ENCODE measurements at regions not wholly inside any gene's neighbourhood (a gene's known extent, or its start where the extent isn't known, plus 50 kb on each side); places are given as distances from the start of the nearest gene placed in this dataset.
"Not testable (repeated sequence)": the region's sequence is repeated elsewhere in the genome, so short reads cannot be mapped to it uniquely, and the experiment has no call there.

DNA sequence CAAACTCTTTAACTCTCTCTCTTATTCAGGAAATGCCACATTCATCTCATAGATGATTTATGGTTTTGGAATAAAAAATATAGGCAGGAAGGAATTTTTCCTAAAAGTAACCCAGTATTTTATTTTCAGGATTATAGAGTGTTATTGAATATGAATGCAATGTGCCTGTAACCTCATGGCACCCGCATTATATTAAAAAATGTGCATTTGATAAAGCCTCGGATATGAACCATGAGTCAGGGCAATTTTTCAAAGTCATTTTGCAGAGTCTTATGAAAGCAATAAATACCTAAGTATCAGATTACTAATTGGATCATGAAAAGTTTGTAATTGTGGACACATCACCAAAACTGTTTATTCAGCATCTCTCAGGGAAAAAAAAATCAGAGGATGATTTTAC, 573.8 kb downstream of the TSN start:
- FAIRE-seq (no peak), DNase-seq (ENCODE audit: extremely low spot score, insufficient read length, low read depth) (no peak)

- DNase-seq (ENCODE audit: extremely low spot score, insufficient read length, low read depth) (no peak), FAIRE-seq (no peak)
These were observed 578.5 kb downstream of the TSN start for GRCh38 chr2:122333932-122334331.

DNA sequence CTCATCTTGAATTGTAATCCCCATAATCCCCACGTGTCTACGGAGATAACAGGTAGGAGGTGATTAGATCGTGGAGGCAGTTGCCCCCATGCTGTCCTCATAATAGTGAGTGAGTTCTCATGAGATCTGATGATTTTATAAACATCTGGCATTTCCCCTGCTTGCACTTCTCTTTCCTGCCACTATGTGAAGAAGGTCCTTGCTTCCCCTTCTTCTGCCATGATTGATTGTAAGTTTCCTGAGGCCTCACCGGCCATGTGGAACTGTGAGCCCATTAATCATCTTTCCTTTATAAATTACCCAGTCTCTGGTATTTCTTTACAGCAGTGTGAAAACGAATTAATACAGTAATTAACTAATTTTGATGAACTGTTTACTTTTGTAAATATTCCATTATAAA, 582.5 kb downstream of the TSN start:
- no peak for DNase-seq (ENCODE audit: extremely low spot score, insufficient read length, low read depth)
- no peak for FAIRE-seq

GRCh38 chr2:122340246-122340645, 584.8 kb downstream of the TSN start:
- FAIRE-seq = peak; percentile 59
- no peak for DNase-seq (ENCODE audit: extremely low spot score, insufficient read length, low read depth)

DNA sequence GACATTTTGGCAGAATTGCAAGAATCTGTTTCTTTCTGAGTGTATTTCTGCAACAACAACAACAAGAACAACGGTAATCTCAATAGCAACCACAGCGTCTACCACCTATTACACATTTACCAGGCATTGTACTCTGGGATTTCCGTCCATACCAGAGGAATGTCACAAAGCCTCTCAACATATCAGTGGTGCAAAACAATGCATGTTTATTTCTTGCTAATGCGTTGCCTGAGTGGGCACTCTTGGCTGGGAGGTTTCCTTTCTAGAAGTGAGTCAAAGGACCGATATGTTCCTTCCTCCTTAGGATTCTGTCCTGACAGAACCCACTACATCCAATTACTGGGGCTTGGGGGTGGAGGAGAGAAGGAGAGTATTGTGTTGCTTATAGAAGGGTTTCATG, 585.6 kb downstream of the TSN start:
- no peak for FAIRE-seq

DNA sequence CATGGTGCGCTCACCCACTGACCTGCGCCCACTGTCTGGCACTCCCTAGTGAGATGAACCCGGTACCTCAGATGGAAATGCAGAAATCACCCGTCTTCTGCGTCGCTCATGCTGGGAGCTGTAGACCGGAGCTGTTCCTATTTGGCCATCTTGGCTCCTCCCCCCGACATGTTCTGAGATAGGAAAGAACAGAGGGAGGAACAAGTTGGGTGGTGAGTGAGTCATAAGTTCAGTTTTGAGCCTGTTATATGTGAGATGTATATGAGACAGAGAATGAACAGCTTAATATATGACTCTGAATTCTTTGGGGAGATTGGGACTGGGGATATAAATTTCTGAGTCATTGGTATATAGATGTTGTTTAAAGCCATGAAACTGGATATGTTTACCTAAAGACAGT, 596.7 kb downstream of the TSN start:
- not testable (repeated sequence) for FAIRE-seq; DNase-seq (ENCODE audit: extremely low spot score, insufficient read length, low read depth)

More for the DNA sequence above, 585.6 kb downstream of the TSN start:
- DNase-seq (ENCODE audit: extremely low spot score, insufficient read length, low read depth) = no peak

- DNase-seq (ENCODE audit: extremely low spot score, insufficient read length, low read depth) (no peak), FAIRE-seq (no peak)
These were observed 602.5 kb downstream of the TSN start for GRCh38 chr2:122357998-122358397.

DNA sequence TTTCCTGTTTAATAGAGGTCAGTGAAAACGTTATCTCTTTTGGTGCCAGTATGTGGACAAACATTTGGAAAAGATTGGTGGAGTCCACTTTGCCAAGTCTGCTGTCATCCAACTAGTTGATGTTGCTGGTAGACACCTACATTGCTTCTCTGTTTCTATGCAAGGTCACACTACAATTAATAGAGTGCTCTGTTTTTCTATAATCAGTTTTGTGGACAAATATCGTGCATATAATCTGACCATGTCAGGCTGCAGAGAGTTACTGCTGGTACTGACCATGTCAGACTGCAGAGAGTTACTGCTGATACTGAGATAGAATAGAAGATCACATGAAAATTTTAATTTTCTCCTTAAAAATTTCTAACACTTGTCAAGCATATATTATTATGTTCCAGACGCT, 603.3 kb downstream of the TSN start:
- no peak for FAIRE-seq
- no peak for DNase-seq (ENCODE audit: extremely low spot score, insufficient read length, low read depth)

- FAIRE-seq (no peak), DNase-seq (ENCODE audit: extremely low spot score, insufficient read length, low read depth) (no peak)
These were observed 608.4 kb downstream of the TSN start for GRCh38 chr2:122363885-122364284.

DNA sequence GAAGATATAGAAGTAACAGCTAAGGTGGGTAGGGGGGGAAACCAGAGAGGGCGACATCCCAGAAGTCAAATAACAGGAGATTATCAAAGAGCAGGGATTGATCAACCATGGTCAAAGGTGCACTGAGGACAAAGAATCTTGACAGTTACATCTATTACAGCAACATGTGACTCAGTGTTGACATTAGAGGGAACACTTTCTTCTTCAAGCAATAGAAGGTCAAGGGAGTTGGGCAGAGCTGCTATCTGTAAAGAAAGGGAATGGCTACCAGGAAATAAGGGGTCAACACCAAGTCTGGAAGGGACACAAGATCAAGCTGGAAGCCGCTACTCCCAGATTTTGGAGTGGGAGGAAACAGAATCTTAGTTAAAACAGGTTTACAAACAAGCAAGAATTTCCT, 611.0 kb downstream of the TSN start:
- FAIRE-seq = no peak
- DNase-seq (ENCODE audit: extremely low spot score, insufficient read length, low read depth) = no peak

- FAIRE-seq (no peak), DNase-seq (ENCODE audit: extremely low spot score, insufficient read length, low read depth) (no peak)
These were observed 611.7 kb downstream of the TSN start for GRCh38 chr2:122366969-122367645.

DNA sequence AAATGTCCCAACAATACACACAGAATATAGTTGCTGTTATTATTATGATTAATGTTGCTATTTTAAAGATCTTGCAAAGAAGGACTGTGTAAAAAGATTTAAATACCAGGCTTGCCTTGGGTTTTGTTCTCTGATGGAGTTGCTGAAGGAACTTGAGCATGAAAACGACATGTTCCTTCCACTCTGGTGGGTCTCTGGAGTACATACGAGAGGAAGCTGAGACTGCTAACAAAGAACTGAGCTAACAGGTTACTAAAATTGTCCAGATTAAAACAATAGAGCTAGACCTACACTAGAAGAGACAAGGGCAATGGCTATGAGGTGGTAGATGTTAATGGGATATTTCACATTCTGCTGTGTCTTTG, 612.2 kb downstream of the TSN start:
- DNase-seq (ENCODE audit: extremely low spot score, insufficient read length, low read depth) (no peak), FAIRE-seq (no peak)

GRCh38 chr2:122368576-122369243, 613.3 kb downstream of the TSN start:
- DNase-seq (ENCODE audit: extremely low spot score, insufficient read length, low read depth) (no peak), FAIRE-seq (no peak)

- no peak for FAIRE-seq
- DNase-seq (ENCODE audit: extremely low spot score, insufficient read length, low read depth) = no peak
These were observed 623.1 kb downstream of the TSN start for GRCh38 chr2:122378521-122378920.

DNA sequence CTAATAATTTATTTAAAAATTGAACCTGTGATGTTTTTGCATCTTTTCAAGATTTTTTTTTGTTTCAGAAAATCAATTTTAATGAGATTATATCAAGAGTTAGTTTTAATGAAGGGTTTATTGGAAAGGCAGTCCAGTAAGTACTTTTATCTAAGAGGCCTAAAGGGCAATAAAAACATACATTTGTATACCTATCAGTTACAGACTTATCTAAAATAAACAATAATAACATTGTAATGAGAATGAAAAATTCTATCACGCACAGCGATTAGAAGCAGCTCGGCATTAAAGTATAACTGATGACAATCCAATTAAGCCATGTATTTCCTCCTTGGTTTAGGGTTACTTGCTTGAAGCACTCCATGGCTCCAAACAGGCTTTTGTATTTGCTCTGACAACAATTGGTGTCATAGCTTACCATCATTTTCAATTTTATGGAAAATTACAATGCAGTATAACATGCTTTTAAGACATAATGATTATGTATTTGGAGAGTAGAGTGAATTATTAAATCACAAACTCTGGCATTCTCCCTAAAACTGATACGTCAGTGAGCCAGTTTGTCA, 629.4 kb downstream of the TSN start:
- no peak for DNase-seq (ENCODE audit: extremely low spot score, insufficient read length, low read depth)
- no peak for FAIRE-seq

GRCh38 chr2:122388208-122388607, 632.8 kb downstream of the TSN start:
- FAIRE-seq = no peak

GRCh38 chr2:122389694-122390093, 634.2 kb downstream of the TSN start:
- FAIRE-seq = no peak

More at GRCh38 chr2:122388208-122388607, 632.8 kb downstream of the TSN start:
- DNase-seq (ENCODE audit: extremely low spot score, insufficient read length, low read depth) = no peak

DNA sequence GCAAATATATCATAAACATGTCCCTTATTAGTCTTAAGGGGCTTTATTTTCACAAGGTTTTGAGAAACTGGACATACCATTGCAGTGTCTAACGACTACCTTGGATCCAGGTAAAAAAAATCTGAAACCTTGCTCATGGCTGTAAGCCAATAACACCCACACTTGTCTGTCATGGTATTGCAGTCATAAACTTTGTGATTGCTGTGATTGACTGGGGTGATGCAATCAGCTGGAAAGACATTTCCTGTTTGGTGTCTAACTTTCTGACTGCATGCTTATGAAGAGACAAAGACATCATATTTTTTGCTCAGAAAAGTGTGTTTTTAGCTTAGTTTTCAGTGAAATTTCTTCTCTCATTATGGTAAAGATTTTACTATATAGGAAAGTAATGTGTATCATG, 635.0 kb downstream of the TSN start:
- DNase-seq (ENCODE audit: extremely low spot score, insufficient read length, low read depth) (no peak), FAIRE-seq (peak; percentile 18)

More at GRCh38 chr2:122389694-122390093, 634.2 kb downstream of the TSN start:
- DNase-seq (ENCODE audit: extremely low spot score, insufficient read length, low read depth) = no peak

GRCh38 chr2:122391726-122392125, 636.3 kb downstream of the TSN start:
- DNase-seq (ENCODE audit: extremely low spot score, insufficient read length, low read depth) (no peak), FAIRE-seq (no peak)

DNA sequence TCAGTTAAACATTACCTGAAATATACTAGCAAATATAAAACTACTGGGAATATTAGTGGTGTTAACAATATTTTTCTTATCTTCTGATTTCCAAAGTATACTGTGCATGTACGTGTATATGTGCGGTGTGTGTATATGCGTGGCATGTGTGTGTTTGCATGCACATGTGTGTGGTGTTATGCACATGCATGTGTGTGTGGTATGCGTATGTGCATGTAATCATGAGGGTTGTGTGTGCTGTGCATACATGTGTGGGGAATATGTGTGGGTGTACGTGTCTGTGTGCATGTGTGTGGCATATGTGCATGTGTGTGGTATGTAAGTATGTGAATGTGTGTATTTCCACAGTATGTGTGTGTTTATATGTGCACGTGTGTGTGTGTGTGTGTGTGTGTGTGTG, 640.2 kb downstream of the TSN start:
- FAIRE-seq = no peak
- no peak for DNase-seq (ENCODE audit: extremely low spot score, insufficient read length, low read depth)

GRCh38 chr2:122411231-122411630, 655.8 kb downstream of the TSN start:
- no peak for DNase-seq (ENCODE audit: extremely low spot score, insufficient read length, low read depth)
- FAIRE-seq = no peak

GRCh38 chr2:122412360-122412759, 656.9 kb downstream of the TSN start:
- FAIRE-seq (no peak), DNase-seq (ENCODE audit: extremely low spot score, insufficient read length, low read depth) (no peak)

Measured in GM18507 (cell line).